Heart left ventricle (tissue), 13 donors: ENCODE measurements at regions not wholly inside any gene's neighbourhood (a gene's known extent, or its start where the extent isn't known, plus 50 kb on each side); places are given as distances from the start of the nearest gene placed in this dataset.

ENCODE experiments used
- POLR2A ChIP-seq, 2 donors: fragments of 450-650 bp; IDR thresholded peaks; one replicate each; pipeline ENCODE4 v1.6.1; 2017; ENCODE audit warnings: antibody characterized with exemption in 2 of 2, mild to moderate bottlenecking in 2 of 2, moderate library complexity in 2 of 2
- TF ChIP-seq, protein P1 (sequence below), 12 donors: fragments of 200-600 bp; sonication (generic) in 4 of 12; IDR thresholded peaks; one replicate each; pipeline versions ENCODE4 v1.5.0 to v1.8.0; 2018 to 2022; ENCODE audit warnings: antibody characterized with exemption in 12 of 12, mild to moderate bottlenecking in 5 of 12
- donor health status: ischemic (EF 13 %, LVEDD 7.1; RV severe dilation, severe dysfunction).
- donor health status: DM: no; HTN: yes; CAD: no.
- donor health status: DM: no; HTN: no; CAD: no.
- donor health status: ischemic (EF 25% LVEDD 6.9; RV normal size, moderate dysfunction).
- donor health status: ischemic (EF 25% LVEDD 5.7; RV mildly dilated, moderate dysfunction).
- donor health status: ischemic (EF 35%, LVEDD 5.7; RV mildly dilated, moderate dysfunction).
- donor health status: nonischemic (EF 11% LVEDD 7.7; RV severe dilation, severe dysfunction).
- donor health status: DM: yes; HTN: yes; CAD: no.
- donor health status: PGD.
- donor health status: ischemic (EF 29% LVEDD 5.4; RV normal size, mild dysfunction).
- donor health status: nonischemic (EF 23%, LVEDD 6.1; RV moderate dilation, normal function).

DNA sequence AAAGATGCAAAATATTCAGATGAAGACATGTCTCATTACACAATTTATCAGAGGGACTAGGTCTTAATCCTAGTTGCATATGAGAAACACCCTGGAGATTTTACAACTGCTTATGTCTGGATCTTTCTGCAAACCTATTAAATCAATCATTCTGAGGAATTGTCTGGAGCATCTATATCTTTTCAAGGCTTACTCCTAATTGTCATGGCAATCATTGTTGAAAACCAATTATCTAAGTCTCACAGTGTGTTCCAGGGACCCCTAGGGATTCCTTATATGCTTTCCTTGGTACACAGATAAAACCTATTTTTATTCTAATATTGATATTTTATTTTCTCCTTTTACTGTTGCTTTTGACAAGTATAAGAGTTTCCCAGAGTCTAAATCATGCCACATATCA is 696.9 kb upstream of the EYS start:
- TF ChIP-seq, protein P1, sequence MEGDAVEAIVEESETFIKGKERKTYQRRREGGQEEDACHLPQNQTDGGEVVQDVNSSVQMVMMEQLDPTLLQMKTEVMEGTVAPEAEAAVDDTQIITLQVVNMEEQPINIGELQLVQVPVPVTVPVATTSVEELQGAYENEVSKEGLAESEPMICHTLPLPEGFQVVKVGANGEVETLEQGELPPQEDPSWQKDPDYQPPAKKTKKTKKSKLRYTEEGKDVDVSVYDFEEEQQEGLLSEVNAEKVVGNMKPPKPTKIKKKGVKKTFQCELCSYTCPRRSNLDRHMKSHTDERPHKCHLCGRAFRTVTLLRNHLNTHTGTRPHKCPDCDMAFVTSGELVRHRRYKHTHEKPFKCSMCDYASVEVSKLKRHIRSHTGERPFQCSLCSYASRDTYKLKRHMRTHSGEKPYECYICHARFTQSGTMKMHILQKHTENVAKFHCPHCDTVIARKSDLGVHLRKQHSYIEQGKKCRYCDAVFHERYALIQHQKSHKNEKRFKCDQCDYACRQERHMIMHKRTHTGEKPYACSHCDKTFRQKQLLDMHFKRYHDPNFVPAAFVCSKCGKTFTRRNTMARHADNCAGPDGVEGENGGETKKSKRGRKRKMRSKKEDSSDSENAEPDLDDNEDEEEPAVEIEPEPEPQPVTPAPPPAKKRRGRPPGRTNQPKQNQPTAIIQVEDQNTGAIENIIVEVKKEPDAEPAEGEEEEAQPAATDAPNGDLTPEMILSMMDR (IDR thresholded peaks at IDR 0.05): no peak
- no peak for TF ChIP-seq POLR2A (IDR thresholded peaks at IDR 0.05)
